CD4-positive, alpha-beta T cell treated with Interleukin-1 beta for 1 hour (primary cell): ENCODE measurements at regions not wholly inside any gene's neighbourhood (a gene's known extent, or its start where the extent isn't known, plus 50 kb on each side); places are given as distances from the start of the nearest gene placed in this dataset.
"Not testable (repeated sequence)": the region's sequence is repeated elsewhere in the genome, so short reads cannot be mapped to it uniquely, and the experiment has no call there.

ENCODE experiments used
- DNase-seq, 2 donors: peaks; one replicate each; pipeline ENCODE4 v3.0.0-alpha.2; 2020 to 2022

DNA sequence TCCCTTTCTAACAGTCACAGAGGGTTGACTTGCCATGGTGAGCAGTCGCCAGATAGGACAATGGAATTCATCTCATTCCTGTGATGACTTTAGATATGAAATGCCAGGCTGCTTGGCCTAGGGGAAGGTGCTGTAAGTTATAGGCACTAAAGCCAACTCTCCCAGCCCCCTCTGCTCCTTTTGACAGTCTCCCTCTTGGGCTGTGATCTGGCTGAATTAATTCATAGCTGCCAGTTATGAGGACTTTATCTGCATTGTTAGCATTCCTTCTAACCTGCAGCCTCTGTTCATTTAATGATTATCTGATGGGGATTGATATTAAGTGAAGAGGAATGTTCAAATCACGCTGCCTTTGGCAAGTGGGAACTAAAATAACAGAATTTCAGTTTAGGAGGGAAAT, 427.1 kb upstream of the RASGRP1 start:
- no peak for DNase-seq

GRCh38 chr15:38992506-38992905, 427.9 kb upstream of the RASGRP1 start:
- no peak for DNase-seq

- no peak for DNase-seq
Observed at GRCh38 chr15:38992930-38993329, 428.3 kb upstream of the RASGRP1 start.

DNA sequence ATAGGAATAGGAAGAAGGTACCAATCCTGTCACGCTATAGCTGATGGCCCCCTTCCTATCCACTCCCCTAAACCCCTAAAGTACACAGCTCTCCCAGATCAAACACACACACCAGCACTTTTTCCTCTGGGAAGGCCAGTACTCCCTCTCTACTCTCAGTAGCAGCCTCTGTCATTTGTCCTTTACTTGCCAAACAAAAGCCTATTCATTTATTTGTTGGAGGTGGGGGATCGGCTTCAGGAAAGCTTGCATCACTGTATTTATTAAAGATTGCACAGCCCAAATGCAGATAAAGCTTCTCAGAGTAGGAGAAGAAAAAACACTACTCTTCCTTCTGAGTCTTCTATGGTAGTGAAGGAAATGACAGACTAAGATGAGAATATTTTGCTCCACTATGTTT, 429.7 kb upstream of the RASGRP1 start:
- no peak for DNase-seq

DNA sequence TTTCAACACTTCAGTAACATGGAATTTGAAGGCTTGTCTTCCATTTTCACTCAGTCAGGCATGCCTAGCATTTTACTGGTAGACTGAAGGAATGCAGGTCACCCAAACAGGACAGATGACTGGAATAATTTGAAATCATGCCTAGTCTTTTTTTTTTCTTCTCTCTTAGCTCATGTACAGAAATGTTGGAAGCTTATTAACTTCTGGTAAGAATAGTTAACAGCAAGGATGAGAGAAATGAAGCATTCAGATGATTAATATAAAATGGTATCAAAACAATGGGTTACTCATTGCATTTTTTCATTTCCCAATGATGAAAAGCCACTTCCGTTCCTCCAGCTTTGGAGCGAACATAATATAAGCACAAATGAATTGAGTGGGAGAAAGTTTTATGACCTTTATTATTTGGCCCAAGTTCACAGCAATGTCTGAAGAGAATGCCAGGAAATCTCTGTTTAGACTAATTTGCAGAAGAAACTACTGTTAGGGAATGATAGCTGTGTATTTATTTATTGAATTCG, 431.6 kb upstream of the RASGRP1 start:
- no peak for DNase-seq

DNA sequence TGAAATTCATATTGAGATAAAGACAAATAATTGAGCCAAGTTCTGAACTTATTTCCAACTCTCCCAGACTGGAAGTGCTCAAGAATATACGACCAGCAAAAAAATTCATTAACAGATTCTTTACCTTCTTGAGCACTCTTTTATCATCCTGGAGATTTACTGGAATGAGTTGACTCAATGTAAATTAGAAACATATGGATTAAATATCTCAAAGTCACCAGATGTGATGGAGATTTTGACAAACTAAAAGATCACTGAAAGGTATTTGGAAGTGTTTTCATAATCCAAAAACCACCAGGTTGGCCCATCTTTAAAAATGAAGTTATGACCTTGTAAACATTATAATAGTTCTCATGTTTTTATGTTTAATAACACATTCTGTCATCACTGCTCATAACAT, 433.2 kb upstream of the RASGRP1 start:
- DNase-seq: no peak

- no peak for DNase-seq
Observed at GRCh38 chr15:39000008-39000734, 435.6 kb upstream of the RASGRP1 start.

DNA sequence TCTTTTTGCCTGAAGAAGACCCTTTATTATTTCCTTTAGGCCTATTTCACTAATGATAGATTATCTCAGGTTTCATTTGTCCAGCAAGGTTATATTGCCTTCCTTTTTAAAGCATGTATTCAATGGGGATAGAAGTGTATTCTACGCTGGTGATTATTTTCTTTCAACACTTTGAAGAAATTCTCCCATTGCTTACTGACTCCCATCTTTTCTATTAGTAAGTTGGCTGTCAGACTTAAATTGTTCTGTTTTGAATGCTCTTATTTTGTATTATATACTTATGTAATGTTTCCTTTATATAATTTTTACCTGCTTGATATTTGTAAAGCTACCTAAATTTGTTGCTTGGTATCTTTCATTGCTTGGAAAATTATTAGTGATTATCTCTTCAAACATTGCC, 445.1 kb upstream of the RASGRP1 start:
- DNase-seq: no peak

DNA sequence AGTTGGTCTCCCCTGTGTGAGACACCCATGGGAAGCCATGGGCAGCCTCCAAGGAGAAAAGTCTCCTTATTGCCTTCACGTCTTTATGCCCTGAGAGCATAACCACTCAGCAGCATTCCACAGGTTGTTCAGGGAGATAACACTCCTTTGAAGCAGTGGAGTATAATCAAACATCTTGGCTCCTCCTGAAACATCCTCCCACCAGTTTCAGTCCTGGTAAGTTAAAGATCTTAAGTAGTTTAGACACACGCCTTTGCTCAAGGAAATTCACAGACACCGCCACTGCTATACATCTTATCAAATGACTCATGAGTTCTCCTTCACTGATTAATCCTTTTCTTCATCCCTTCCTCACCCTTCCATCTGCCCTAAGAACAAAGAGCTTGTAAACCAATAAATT, 446.5 kb upstream of the RASGRP1 start:
- DNase-seq: not testable (repeated sequence)

DNA sequence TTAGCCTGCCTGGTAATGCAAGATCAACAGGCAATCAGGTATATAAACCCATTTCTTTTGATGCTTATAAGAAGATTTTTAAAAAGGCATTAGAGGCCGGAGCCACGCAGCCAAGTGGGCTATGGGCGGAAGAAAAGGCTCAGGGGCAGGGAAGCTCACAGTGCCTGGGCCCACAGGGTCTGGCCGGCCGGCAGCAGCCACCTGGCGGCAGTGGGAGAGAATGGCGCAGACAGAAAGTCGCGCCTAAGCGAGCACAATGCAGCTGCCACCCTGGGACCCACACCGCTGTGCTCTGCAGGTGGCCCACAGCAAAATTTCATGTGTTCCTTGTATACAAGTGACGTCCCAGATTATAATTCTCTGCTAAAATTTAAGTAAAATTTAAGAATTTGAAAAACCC, 448.6 kb upstream of the RASGRP1 start:
- no peak for DNase-seq

- no peak for DNase-seq
Observed at GRCh38 chr15:39014682-39015081, 450.1 kb upstream of the RASGRP1 start.

DNA sequence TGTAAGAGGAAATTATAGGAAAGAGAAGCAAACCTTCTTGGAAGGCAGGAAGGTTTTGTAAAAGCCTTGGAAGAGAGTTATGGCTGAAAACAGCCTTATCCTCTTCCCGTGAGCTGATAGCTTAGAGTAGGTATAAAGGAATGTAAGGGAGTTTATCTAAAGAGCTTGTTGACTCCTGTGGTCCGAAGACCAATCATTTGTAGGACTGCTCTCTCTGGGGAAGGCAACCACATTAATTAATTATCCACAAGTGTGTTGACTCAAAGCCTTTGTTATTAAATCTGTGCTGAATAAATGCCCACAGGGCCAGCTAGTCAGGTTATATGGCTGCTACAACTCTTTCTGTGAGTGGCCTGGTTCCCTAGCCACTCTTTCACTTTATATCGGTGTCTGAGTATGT, 452.1 kb upstream of the RASGRP1 start:
- no peak for DNase-seq

GRCh38 chr15:39018966-39019365, 454.4 kb upstream of the RASGRP1 start:
- no peak for DNase-seq

- no peak for DNase-seq
Observed at GRCh38 chr15:39021341-39021740, 456.7 kb upstream of the RASGRP1 start.

DNA sequence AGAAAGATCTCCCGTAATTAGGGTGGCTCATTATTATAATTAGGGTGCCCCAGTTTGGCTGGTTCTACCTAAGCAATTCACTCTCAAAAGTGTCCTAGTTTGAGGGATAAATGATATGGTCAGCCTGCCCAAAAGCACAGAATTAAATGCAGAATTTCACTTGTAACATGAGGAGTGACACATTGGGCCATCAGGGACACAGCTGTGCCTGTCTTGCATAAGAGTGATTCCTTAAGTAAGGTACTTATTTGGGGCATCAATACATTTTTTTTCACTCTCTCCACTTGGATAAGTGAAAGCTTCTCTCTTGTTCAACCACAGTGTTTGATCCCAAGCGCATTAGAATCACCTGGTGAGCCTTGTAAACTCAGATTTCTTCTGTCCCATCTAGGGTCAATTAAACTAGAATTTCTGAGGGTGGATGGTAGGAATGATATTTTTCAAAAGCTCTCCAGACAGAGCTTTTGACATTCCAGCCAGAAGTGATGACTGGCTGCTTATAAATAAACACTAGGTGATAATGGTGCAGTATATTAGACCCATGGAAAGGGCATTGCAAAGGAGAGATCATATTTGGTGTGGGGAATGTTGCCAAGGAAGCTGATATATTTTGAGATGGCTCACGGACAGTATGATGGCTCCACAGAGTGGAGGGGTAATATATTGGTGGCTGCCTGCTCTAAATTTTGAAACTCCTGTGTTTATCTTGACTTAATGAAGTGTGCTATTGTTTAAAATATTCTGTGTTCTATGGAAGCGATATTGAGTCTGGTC, 458.1 kb upstream of the RASGRP1 start:
- no peak for DNase-seq

- DNase-seq: no peak
Observed at GRCh38 chr15:39025321-39025720, 460.7 kb upstream of the RASGRP1 start.

DNA sequence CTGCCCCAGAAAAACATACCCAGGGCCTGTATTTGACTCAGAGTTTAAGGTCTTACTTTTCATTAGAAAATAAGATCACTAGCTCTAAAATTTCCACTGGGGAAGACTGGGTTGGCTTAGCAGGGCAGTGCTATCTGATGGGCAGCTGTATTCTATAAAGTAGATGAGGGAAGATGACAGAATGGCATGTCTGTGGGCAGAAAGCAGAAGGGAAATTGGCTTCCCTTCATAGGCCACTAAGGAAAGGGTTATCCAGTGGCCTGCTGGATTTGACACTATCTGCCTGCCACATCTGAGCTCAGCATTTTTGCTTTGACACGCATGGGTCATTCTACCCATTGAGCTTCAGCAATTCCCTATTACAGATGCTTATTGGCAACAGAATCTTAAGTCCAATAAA, 461.3 kb upstream of the RASGRP1 start:
- DNase-seq: no peak

DNA sequence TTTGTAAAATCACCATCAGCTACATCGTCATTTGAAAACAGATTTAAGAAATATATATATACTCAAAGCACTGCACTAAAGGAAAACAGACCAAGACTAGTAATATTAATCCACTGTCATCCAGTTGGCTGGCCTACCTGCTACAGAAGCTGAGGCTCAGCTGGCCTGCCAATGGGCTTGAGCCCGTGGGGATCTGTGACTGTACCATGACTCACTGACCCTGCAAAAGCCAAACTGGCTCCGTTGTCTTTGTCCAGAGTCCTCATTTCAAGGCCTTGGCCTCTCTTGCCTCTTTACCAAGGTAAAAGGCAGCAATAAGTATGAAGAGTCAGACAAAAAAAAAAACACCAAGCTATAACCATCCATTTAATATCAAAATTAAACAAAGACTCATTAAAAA, 463.5 kb upstream of the RASGRP1 start:
- no peak for DNase-seq

- DNase-seq: no peak
Observed at GRCh38 chr15:39029741-39030140, 465.1 kb upstream of the RASGRP1 start.

- DNase-seq: no peak
Observed at GRCh38 chr15:39030291-39031070, 465.9 kb upstream of the RASGRP1 start.

DNA sequence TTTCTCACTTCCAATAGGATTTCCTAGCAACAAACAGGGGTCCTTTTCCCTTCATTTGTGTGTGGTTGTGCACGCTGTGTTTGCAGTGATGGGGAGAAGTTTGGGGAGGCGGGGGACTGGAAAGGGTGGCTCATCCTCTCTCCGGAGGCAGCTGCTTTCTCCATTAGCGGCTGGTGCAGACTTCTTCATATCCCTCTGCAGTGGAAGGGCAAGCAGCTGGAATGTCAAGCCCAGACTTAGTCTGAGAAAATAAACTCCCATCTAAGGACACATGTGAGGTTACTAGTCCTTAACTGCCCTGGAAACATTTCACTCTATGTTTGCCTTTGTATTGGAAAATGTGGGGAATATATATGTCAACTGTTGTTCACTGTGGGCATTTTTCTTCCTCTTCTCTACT, 467.0 kb upstream of the RASGRP1 start:
- DNase-seq: no peak

DNA sequence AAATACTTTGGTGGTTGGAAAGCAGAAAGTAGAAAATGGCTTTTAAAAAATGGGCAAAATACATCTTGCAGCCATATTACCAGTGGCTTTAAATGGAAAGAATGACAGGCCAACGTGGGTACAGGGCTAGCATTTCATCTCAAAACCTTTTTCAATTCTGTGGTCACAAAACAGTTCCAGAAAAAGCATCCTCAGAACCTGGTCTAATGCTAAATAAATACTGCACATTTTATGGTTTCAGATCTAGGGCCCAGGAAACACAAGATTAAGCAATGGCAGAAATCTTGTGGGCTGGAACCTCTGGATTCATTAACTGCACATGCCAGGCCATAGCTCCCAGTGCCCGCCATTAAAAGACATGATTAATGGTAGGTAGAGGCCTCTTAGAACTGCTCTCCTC, 470.2 kb upstream of the RASGRP1 start:
- no peak for DNase-seq

GRCh38 chr15:39037611-39038010, 473.0 kb upstream of the RASGRP1 start:
- DNase-seq: not testable (repeated sequence)

DNA sequence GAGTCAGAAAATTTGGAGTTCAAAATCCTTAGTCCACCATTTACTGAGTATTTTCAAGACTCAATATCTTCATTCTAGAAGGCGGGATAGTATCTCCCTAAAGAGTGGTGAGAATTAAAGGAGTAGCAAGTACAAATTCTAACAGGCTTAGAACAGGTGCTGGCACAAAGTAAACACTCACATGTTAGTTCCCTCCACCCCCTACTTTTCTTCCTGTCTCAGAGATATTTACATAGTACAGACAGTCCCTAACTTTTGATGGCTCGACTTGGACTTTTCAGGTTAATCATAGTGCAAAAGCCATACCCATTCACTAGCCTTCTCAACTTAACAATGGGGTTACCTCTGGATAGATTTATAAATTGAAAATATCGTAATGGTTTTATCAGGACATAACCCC, 476.2 kb upstream of the RASGRP1 start:
- no peak for DNase-seq
